Tibial artery (tissue), 4 donors: ENCODE measurements at regions not wholly inside any gene's neighbourhood (a gene's known extent, or its start where the extent isn't known, plus 50 kb on each side); places are given as distances from the start of the nearest gene placed in this dataset.

Source experiments
- DNase-seq, 2 donors: peaks; one replicate each; pipeline ENCODE4 v3.0.0-alpha.2; 2019
- H3K27ac ChIP-seq, 2 donors: fragments of 200-600 bp; sonication (generic) in 1 of 2; 1 replicate in 1 of 2; 2 replicates in 1 of 2; pipeline ENCODE4 v1.5.1; 2018 to 2019; ENCODE audit warnings: mild to moderate bottlenecking in 1 of 2
- H3K27me3 ChIP-seq, 2 donors: fragments of 200-600 bp; sonication (generic) in 1 of 2; one replicate each; pipeline versions ENCODE4 v1.5.1 to v1.6.0; 2016 to 2019
- H3K36me3 ChIP-seq, 3 donors: fragments of 200-600 bp; sonication (generic) in 2 of 3; one replicate each; pipeline ENCODE4 v1.5.1; 2016 to 2019; ENCODE audit warnings: mild to moderate bottlenecking in 2 of 3
- H3K4me1 ChIP-seq, 4 donors: fragments of 200-600 bp; sonication (generic) in 2 of 4; 1 replicate in 3 of 4; 2 replicates in 1 of 4; pipeline ENCODE4 v1.5.1; 2016 to 2019
- H3K4me3 ChIP-seq, 2 donors: fragments of 200-600 bp; sonication (generic) in 1 of 2; 1 replicate in 1 of 2; 2 replicates in 1 of 2; pipeline ENCODE4 v1.5.1; 2018 to 2019; ENCODE audit warnings: mild to moderate bottlenecking in 2 of 2
- H3K9me3 ChIP-seq, 3 donors: fragments of 200-600 bp; sonication (generic) in 1 of 3; one replicate each; pipeline ENCODE4 v1.5.1; 2016 to 2019
- CTCF ChIP-seq, 2 experiments: fragments of 200-600 bp in 1 of 2; fragments of 450-650 bp in 1 of 2; IDR thresholded peaks; one replicate each; pipeline ENCODE4 v1.5.1; 2017 to 2019; ENCODE audit warnings: antibody characterized with exemption in 2 of 2, mild to moderate bottlenecking in 1 of 2, moderate library complexity in 1 of 2
- intact Hi-C: fragments of 100-400 bp; cut with DNase I; formaldehyde crosslinking; loops from one replicate; pipeline ENCODE4 v1.15.0; 2023; ENCODE audit warnings: low total_unique reads

GRCh38 chr3:103075282-103075681, 640.5 kb downstream of the ZPLD1 start:
- no peak for DNase-seq
- Histone ChIP-seq H3K4me3 (no peak overlapping the region), H3K36me3 (no peaks in the 10 kb centered on the region), H3K9me3 (no peaks in the 10 kb centered on the region), H3K27ac (no peak overlapping the region), H3K27me3 (no peaks in the 10 kb centered on the region), H3K4me1 (no peaks in the 10 kb centered on the region)
- intact Hi-C loops: no loop called here
- TF ChIP-seq CTCF (IDR thresholded peaks at IDR 0.05): no peak

GRCh38 chr3:103077910-103078309, 643.1 kb downstream of the ZPLD1 start:
- no peak for DNase-seq
- no peak for TF ChIP-seq CTCF (IDR thresholded peaks at IDR 0.05)
- H3K4me3 ChIP-seq: no peak overlapping the region
- no peaks in the 10 kb centered on the region for H3K4me1 ChIP-seq
- H3K9me3 ChIP-seq: no peaks in the 10 kb centered on the region
- no peaks in the 10 kb centered on the region for H3K27me3 ChIP-seq
- intact Hi-C loops: no loop called here
- no peaks in the 10 kb centered on the region for H3K36me3 ChIP-seq
- no peak overlapping the region for H3K27ac ChIP-seq

- intact Hi-C loops: no loop called here
- DNase-seq: no peak
- Histone ChIP-seq H3K36me3 (no peaks in the 10 kb centered on the region), H3K4me1 (no peaks in the 10 kb centered on the region), H3K27ac (no peak overlapping the region), H3K9me3 (no peaks in the 10 kb centered on the region), H3K4me3 (no peak overlapping the region), H3K27me3 (no peaks in the 10 kb centered on the region)
- no peak for TF ChIP-seq CTCF (IDR thresholded peaks at IDR 0.05)
These were observed 647.7 kb downstream of the ZPLD1 start for GRCh38 chr3:103082501-103082900.

- DNase-seq: no peak
- H3K36me3 ChIP-seq: no peaks in the 10 kb centered on the region
- H3K27me3 ChIP-seq: no peaks in the 10 kb centered on the region
- H3K4me1 ChIP-seq: no peaks in the 10 kb centered on the region
- H3K27ac ChIP-seq: no peak overlapping the region
- no peak overlapping the region for H3K4me3 ChIP-seq
- no peaks in the 10 kb centered on the region for H3K9me3 ChIP-seq
- intact Hi-C loops: no loop called here
- no peak for TF ChIP-seq CTCF (IDR thresholded peaks at IDR 0.05)
These were observed 649.2 kb downstream of the ZPLD1 start for GRCh38 chr3:103083848-103084631.

- no peak overlapping the region for H3K4me3 ChIP-seq
- H3K36me3 ChIP-seq: no peaks in the 10 kb centered on the region
- no peak overlapping the region for H3K27ac ChIP-seq
- H3K4me1 ChIP-seq: no peaks in the 10 kb centered on the region
- no peaks in the 10 kb centered on the region for H3K9me3 ChIP-seq
- no peak for TF ChIP-seq CTCF (IDR thresholded peaks at IDR 0.05)
- DNase-seq: no peak
- intact Hi-C loops: no loop called here
- no peaks in the 10 kb centered on the region for H3K27me3 ChIP-seq
These were observed 650.6 kb downstream of the ZPLD1 start for GRCh38 chr3:103085465-103085864.
